ENCODE measurements at regions not wholly inside any gene's neighbourhood (a gene's known extent, or its start where the extent isn't known, plus 50 kb on each side); places are given as distances from the start of the nearest gene placed in this dataset.
A peak's percentile ranks its signal among the peaks of the same experiment; 100 is the strongest.

DNA sequence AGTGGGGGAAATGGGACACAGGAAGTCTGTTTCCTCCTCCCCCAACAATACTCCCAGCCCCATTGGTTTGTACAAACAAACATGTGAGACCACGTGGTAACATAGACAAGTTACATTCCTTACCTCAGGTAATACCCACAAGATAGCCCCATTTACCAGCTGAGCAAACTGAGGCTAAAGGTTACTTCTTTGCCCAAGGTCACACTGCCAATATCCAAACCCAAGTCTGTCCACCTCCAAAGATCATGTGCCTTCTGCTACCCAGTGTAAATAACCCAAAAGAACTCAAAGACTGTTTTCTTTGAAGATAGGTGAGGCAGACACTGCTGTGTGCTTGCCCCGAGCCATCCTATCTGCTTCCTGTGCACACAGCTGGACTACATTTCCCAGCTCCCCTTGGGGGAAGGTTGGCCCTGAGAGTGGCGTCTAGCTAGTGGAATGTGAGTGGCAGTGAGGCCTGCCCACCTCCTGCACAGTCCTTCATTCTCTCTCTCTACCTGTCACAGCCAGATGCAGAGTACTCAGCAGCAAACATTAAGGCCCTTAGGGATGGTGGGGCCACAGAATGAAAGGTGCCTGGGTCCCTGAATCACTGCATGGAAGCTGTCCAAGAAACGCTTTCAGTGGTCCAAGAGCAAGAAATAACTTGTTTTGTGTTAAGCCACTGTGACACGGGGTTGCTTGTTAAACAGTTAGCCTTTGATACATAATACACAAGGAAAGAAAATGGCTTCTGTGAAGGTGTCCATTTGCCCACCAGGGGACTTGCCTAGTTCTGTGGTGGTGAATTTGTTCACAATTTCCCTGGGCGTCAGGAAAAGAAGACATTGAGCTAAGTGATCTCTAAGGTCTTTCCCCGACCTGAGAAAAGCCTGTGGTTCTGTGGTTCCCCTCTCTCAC lies 257.7 kb upstream of the NFE2L3 start:
- no peak overlapping the region for H3K4me3 Mint-ChIP-seq (ENCODE audit: unreplicated experiment)
- H3K9me3 Mint-ChIP-seq (ENCODE audit: unreplicated experiment): no peaks in the 10 kb centered on the region
- peaks cover 26% of the 10 kb centered on the region for H3K4me1 Mint-ChIP-seq (ENCODE audit: unreplicated experiment)
- peaks cover 3% of the 10 kb centered on the region for H3K27me3 Mint-ChIP-seq (ENCODE audit: unreplicated experiment)
- peak overlapping the region; percentile 18 for H3K27ac Mint-ChIP-seq (ENCODE audit: unreplicated experiment)
- TF ChIP-seq, protein P1, sequence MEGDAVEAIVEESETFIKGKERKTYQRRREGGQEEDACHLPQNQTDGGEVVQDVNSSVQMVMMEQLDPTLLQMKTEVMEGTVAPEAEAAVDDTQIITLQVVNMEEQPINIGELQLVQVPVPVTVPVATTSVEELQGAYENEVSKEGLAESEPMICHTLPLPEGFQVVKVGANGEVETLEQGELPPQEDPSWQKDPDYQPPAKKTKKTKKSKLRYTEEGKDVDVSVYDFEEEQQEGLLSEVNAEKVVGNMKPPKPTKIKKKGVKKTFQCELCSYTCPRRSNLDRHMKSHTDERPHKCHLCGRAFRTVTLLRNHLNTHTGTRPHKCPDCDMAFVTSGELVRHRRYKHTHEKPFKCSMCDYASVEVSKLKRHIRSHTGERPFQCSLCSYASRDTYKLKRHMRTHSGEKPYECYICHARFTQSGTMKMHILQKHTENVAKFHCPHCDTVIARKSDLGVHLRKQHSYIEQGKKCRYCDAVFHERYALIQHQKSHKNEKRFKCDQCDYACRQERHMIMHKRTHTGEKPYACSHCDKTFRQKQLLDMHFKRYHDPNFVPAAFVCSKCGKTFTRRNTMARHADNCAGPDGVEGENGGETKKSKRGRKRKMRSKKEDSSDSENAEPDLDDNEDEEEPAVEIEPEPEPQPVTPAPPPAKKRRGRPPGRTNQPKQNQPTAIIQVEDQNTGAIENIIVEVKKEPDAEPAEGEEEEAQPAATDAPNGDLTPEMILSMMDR (IDR thresholded peaks at IDR 0.05; ENCODE audit: unreplicated experiment): no peak
- no peaks in the 10 kb centered on the region for H3K36me3 Mint-ChIP-seq (ENCODE audit: low read depth, unreplicated experiment)
- peak; percentile 24 for DNase-seq (ENCODE audit: low spot score)

- Mint-ChIP-seq H3K9me3 (ENCODE audit: unreplicated experiment) (no peaks in the 10 kb centered on the region), H3K27me3 (ENCODE audit: unreplicated experiment) (peaks cover 3% of the 10 kb centered on the region), H3K27ac (ENCODE audit: unreplicated experiment) (no peak overlapping the region), H3K4me3 (ENCODE audit: unreplicated experiment) (peak overlapping the region; percentile 11), H3K4me1 (ENCODE audit: unreplicated experiment) (peaks cover 27% of the 10 kb centered on the region), H3K36me3 (ENCODE audit: low read depth, unreplicated experiment) (no peaks in the 10 kb centered on the region)
- DNase-seq (ENCODE audit: low spot score): peak; percentile 79
- TF ChIP-seq, protein P1 (IDR thresholded peaks at IDR 0.05; ENCODE audit: unreplicated experiment): peak; percentile 71
These were observed 256.9 kb upstream of the NFE2L3 start for GRCh38 chr7:25894902-25895791.

DNA sequence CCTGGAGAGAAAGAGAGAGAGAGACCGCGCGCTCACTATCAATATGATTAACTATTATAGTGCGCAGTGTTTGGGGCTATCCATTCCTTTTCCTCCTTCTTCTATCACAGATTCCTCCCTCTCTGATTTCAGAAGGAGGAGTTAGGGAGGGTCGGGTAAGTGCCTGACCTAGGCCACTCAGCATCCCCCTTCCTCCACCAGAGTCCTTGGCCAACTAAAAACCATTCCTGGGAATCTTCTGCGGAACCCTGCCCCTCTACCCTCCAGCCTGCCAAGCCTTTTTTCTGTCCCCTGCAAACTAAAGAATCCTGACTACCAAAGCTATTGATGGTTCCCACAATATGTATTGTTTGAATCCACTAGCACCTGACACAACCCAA lies 256.2 kb upstream of the NFE2L3 start:
- Mint-ChIP-seq H3K4me3 (ENCODE audit: unreplicated experiment) (no peak overlapping the region), H3K36me3 (ENCODE audit: low read depth, unreplicated experiment) (no peaks in the 10 kb centered on the region), H3K27ac (ENCODE audit: unreplicated experiment) (peak overlapping the region; percentile 23), H3K9me3 (ENCODE audit: unreplicated experiment) (no peaks in the 10 kb centered on the region), H3K27me3 (ENCODE audit: unreplicated experiment) (peaks cover 3% of the 10 kb centered on the region), H3K4me1 (ENCODE audit: unreplicated experiment) (peaks cover 27% of the 10 kb centered on the region)
- TF ChIP-seq, protein P1 (IDR thresholded peaks at IDR 0.05; ENCODE audit: unreplicated experiment): no peak
- no peak for DNase-seq (ENCODE audit: low spot score)

- DNase-seq (ENCODE audit: low spot score): no peak
- H3K27me3 Mint-ChIP-seq (ENCODE audit: unreplicated experiment): no peaks in the 10 kb centered on the region
- no peaks in the 10 kb centered on the region for H3K9me3 Mint-ChIP-seq (ENCODE audit: unreplicated experiment)
- H3K4me3 Mint-ChIP-seq (ENCODE audit: unreplicated experiment): no peak overlapping the region
- no peak overlapping the region for H3K27ac Mint-ChIP-seq (ENCODE audit: unreplicated experiment)
- no peaks in the 10 kb centered on the region for H3K36me3 Mint-ChIP-seq (ENCODE audit: low read depth, unreplicated experiment)
- peaks cover 31% of the 10 kb centered on the region for H3K4me1 Mint-ChIP-seq (ENCODE audit: unreplicated experiment)
- TF ChIP-seq, protein P1 (IDR thresholded peaks at IDR 0.05; ENCODE audit: unreplicated experiment): no peak
These were observed 254.7 kb upstream of the NFE2L3 start for GRCh38 chr7:25897261-25897782.
